HG02798 (cell line): ENCODE measurements at regions not wholly inside any gene's neighbourhood (a gene's known extent, or its start where the extent isn't known, plus 50 kb on each side); places are given as distances from the start of the nearest gene placed in this dataset.

Experiments used
- ATAC-seq: cut with Tn5 transposase; IDR thresholded peaks from one replicate; pipeline ENCODE4 v1.9.1; 2021; ENCODE audit warnings: mild to moderate bottlenecking; ENCODE audit not compliant: unreplicated experiment, poor library complexity

DNA sequence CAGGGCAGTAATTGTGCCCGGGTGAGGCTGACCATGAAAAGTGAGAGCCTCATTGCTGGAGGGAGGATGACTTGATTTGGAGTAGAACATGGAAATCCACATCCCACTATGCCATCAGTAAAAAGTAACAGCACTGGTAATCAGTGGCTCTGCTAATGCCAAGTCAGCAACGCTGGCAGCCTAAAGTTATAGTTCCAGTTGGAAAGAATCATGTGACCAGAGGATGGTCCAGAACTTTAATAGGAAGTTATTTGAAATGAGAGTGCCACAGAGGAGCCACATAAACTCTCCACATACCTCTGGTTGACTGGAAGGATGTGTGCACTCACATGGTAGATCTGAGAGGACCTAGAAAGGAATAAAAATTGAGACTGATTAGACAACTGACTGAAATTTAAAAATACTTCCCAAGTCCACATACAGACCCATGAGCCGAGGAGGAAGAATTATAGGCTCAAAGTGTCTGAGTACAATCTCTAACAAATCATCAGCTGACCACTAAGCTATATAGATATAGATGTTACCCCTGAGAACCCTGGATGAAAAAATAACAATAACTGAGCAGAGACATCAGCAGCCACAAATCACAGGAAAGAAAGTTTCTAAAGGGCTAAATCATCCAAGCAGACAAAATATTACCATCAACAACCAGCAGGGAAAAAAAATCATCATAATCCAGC lies 346.8 kb downstream of the STK39 start:
- no peak for ATAC-seq

DNA sequence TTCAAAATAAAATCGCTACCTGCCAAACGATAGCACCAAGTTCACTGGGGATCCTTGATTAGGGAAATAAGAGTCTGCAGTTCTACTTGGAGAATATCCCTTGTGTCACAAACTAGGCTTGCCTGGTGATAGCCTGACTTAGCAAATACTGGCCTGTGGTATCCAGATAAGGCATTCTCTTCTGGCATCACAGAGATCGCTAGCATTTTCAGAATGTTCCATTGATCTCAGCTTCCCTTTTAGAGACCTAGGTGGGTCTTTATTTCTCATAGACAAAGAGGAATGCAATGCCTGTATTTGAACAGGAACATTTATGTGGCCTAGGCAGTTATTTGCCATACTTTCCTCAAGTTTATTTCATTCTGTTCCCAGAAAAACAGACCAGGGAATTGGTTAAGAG lies 349.1 kb downstream of the STK39 start:
- ATAC-seq = no peak

- no peak for ATAC-seq
These were observed 355.6 kb downstream of the STK39 start for GRCh38 chr2:167891841-167892240.

GRCh38 chr2:167890739-167891138 lies 356.7 kb downstream of the STK39 start:
- no peak for ATAC-seq

GRCh38 chr2:167880415-167880814 lies 367.0 kb downstream of the STK39 start:
- no peak for ATAC-seq

DNA sequence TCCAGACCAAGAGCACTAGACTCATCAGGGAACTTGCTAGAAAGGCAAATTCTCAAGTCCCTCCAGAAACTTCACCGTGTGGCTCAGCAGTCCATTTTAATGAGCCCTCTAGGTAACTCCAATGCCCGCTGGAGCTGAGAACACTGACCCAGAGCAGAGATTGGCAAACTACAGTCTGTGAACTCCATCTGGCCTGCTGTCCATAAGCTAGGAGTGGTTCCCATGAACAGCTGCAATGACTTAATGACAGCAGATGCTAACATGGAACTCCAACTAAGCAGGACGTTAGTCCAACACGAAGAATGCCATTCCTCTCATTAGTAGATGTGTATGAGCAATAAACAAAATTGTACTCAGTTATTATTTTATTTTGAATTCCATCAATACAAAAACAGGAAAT lies 371.9 kb downstream of the STK39 start:
- no peak for ATAC-seq

DNA sequence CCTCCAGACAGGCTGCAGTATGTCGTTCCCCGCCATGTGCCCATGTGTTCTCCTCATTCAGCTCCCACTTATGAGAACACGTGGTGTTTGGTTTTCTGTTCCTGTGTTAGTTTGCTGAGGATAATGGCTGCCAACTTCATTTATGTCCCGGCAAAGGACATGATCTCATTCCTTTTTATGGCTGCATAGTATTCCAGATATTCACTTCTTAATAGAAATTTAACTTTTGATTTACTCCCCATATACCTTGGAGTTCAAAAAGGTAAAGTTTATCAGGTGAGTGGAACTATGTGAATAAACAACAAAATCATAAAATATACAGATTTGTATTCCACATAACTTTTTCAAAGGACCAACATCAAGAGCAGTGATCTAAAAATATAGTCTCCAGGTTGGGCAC lies 372.6 kb downstream of the STK39 start:
- no peak for ATAC-seq

- ATAC-seq = no peak
These were observed 376.1 kb downstream of the STK39 start for GRCh38 chr2:167871286-167871685.

- ATAC-seq = no peak
These were observed 378.2 kb downstream of the STK39 start for GRCh38 chr2:167869200-167869599.

DNA sequence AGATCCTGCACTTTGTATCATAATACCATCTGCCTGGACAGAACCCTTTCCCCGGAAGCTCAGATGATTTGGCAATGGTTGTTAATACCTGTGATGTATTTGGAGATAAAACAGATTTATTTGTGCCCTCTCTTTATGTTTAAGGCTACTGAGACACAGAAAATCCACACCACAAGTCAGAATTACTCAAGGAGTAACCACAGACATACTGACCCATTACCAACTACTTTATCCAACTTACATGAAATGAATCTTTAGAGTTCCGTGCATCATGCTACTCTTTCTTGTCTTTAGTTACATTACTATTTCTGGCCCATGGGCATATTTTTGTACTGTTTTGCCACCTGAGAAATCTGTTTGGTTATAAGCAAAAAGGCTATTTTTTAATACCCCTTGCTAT lies 384.0 kb downstream of the STK39 start:
- no peak for ATAC-seq

- peak; percentile 82 for ATAC-seq
These were observed 384.6 kb downstream of the STK39 start for GRCh38 chr2:167862782-167863181.

DNA sequence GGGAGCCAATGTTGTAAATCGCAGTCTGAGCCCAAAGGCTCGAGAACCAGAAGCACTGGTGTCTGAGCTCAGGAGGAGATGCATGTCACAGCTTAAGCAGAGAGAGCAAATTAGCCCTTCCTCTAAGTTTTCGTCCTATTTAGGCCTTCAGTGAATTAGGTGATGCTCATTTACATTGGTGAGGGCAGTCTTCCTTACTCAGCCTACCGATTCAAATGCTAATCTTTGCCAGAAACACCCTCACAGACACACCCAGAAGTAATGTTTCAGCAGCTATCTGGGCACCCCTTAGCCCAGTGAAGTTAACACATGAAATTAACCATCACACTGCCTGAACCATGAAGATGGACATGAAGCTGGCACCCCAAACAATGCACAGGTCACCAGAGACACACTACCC lies 385.1 kb downstream of the STK39 start:
- ATAC-seq = no peak

GRCh38 chr2:167861574-167862193 lies 385.7 kb downstream of the STK39 start:
- ATAC-seq = no peak

- ATAC-seq = no peak
These were observed 387.3 kb downstream of the STK39 start for GRCh38 chr2:167860082-167860481.

DNA sequence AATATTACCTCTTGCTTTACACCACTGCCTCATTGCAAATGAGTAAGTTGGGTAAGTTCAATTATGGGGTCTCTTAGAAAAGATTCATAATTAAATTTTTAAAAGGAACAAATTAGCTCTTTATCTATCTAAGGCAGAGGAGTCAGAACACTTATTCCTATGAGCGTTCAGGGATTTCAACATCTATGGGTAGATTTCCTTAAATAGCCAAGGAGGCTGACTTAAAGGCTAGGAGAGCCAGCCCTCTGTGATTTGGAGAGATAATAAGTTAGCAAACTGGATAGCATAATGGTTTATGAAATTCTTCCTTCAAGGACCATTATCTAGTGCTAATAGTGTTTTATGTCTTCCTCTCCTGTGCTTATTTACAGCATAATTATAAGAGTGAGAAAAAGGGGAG lies 387.7 kb downstream of the STK39 start:
- ATAC-seq = no peak

- no peak for ATAC-seq
These were observed 389.3 kb downstream of the STK39 start for GRCh38 chr2:167858086-167858485.

- no peak for ATAC-seq
These were observed 390.0 kb downstream of the STK39 start for GRCh38 chr2:167857416-167857815.

DNA sequence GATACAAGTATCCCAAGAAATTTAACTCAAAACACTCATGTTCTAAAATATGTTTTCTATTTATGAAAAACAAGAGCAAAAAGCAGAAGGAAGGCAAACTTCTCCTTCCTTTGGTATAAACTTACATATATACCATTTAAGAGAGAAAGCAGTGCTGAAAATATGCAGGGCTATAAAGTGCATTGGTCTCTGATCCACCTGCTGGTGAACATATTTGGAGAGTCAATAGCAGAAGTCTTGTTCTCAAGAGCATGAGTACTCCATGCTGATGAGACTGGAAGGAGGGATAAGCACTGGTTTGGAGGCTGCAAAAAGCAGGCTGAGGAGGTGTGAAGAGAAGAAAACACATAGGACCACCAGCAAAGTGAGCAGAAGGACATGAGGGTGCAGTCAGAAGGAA lies 391.2 kb downstream of the STK39 start:
- ATAC-seq = no peak

GRCh38 chr2:167855211-167855610 lies 392.2 kb downstream of the STK39 start:
- no peak for ATAC-seq

DNA sequence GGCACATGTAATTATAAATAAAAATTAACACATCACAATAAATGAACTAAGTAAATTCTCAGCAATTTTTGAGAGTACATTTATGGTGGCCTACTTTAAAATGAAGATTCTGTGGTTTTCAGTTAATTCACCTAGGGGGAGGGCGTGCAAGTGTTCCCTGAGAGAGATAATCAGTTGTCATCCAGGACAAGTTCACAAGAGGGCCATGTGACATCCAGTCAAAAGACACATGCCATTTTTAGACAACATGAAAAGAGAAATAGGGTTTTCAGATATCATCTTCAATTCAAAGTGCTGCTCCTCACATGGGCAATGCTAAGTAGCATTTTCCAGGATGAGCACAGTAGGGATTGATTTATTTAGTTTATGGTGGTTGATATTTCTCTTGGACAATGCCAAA lies 393.7 kb downstream of the STK39 start:
- no peak for ATAC-seq

DNA sequence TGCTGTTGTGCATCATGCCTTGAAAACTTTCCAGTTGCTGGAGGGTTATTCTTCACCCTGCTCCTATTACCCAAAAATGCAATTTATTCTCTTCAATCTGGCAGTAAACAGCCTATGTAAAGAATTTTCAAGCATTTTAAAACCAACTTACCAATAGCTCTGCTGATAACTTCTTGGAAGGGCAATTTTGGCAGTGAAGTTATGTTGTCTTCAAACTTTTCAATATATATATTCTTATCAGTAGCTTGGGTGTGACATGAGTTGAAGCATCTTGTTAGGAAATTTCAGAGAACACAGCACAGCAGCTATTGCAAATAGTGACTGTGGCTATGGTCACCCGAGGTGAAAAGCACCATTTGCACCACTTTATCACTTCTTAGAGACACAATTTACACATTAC lies 395.5 kb downstream of the STK39 start:
- ATAC-seq = no peak

DNA sequence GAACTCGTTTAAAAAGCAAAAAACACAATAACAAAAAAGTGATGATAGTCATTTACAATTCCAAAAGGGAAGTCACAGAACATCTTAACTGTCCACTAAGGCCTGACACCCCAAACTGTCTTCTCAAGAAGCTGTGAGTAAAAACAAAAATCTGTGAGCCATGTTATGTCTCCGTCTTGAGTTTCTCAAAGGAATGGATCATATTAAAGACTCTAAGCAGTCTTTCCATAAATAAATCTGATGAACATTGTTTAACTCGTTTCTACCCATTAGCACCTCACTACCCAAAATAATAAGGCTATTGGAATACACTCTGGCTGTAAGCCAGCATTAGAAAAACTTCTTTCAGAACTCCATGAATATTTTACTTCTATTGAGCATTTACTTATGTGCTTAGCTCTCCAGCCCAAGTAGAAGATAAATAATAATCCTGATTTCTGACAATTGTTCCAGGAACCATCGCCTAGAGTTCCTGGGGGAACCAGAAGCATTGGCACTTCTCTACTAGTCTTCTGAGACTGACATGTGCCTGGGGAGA lies 396.0 kb downstream of the STK39 start:
- ATAC-seq = no peak
